HepG2 (cell line): ENCODE measurements at regions not wholly inside any gene's neighbourhood (a gene's known extent, or its start where the extent isn't known, plus 50 kb on each side); places are given as distances from the start of the nearest gene placed in this dataset.
A peak's percentile ranks its signal among the peaks of the same experiment; 100 is the strongest.

Experiments used
- CHD2 ChIP-seq: IDR thresholded peaks from 2 replicates; pipeline ENCODE4 v1.6.1; 2011; ENCODE audit warnings: low read depth, low read length, improper control_type of control experiment
- ETV5 ChIP-seq: IDR thresholded peaks from 2 replicates; pipeline ENCODE4 v1.6.1; 2018; ENCODE audit warnings: missing biosample characterization, missing genetic modification reagents, inconsistent platforms, borderline replicate concordance
- GATAD1 ChIP-seq: IDR thresholded peaks from 2 replicates; pipeline ENCODE4 v1.6.1; 2016; ENCODE audit warnings: missing genetic modification reagents, missing compliant biosample characterization
- SALL1 ChIP-seq: sonication (generic); formaldehyde crosslinking; IDR thresholded peaks from 2 replicates; pipeline ENCODE4 v1.8.0; 2022; ENCODE audit warnings: mild to moderate bottlenecking, missing genetic modification reagents
- SIX4 ChIP-seq: sonication (generic); formaldehyde crosslinking; IDR thresholded peaks from 2 replicates; pipeline ENCODE4 v1.4.0; 2020; ENCODE audit warnings: missing genetic modification reagents
- TIGD3 ChIP-seq: sonication (generic); formaldehyde crosslinking; IDR thresholded peaks from 2 replicates; pipeline ENCODE4 v1.5.1; 2020; ENCODE audit warnings: mild to moderate bottlenecking, missing genetic modification reagents, borderline replicate concordance
- U2AF1 ChIP-seq: fragments of 200-400 bp; formaldehyde crosslinking; optimal IDR thresholded peaks from 2 replicates; pipeline ENCODE3; 2017; ENCODE audit warnings: mild to moderate bottlenecking, low read depth, low read length
- ZHX2 ChIP-seq, 2 experiments: sonication (generic) in 1 of 2; formaldehyde crosslinking in 1 of 2; IDR thresholded peaks; 2 replicates each; pipeline versions ENCODE4 v1.6.1 to v1.9.0; 2014 to 2022; ENCODE audit warnings: antibody characterized with exemption in 1 of 2, borderline replicate concordance in 1 of 2, inconsistent platforms in 1 of 2, low read depth in 1 of 2, missing genetic modification reagents in 1 of 2
- ZNF280B ChIP-seq: sonication (generic); formaldehyde crosslinking; IDR thresholded peaks from 2 replicates; pipeline ENCODE4 v1.5.0; 2020; ENCODE audit warnings: missing genetic modification reagents, mild to moderate bottlenecking, borderline replicate concordance
- ZNF432 ChIP-seq: sonication (generic); formaldehyde crosslinking; IDR thresholded peaks from 2 replicates; pipeline ENCODE4 v1.5.0; 2020; ENCODE audit warnings: missing genetic modification reagents, mild to moderate bottlenecking, borderline replicate concordance
- TF ChIP-seq, protein P1 (sequence below): sonication (generic); formaldehyde crosslinking; IDR thresholded peaks from 2 replicates; pipeline ENCODE4 v1.4.0; 2020; ENCODE audit warnings: missing genetic modification reagents, borderline replicate concordance
- TF ChIP-seq, protein P2 (sequence below): sonication (generic); formaldehyde crosslinking; IDR thresholded peaks from 2 replicates; pipeline ENCODE4 v1.5.0; 2020; ENCODE audit warnings: mild to moderate bottlenecking, missing genetic modification reagents
- TF ChIP-seq, protein P3 (sequence below): IDR thresholded peaks from 2 replicates; pipeline ENCODE4 v1.6.1; 2016

DNA sequence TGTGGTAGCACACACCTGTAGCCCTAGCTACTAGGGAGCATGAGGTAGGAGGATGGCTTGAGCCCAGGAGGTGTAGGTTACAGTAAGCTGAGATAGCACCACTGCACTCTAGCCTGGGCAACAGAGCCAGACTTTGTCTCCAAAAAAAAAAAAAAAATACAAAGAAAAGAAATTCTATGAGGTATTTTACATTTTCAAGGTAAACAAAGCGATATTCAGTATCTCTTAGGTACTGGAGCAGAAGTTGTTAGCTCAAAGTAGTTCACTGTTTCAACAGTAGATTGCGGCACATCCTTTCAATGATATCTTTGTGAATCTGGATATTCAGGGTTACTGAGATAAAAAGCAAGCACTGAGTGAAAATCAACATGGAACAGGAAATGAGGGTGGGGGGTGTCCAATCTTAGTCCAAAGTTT lies 318.5 kb downstream of the ZNF621 start (continued):
- TF ChIP-seq, protein P1, sequence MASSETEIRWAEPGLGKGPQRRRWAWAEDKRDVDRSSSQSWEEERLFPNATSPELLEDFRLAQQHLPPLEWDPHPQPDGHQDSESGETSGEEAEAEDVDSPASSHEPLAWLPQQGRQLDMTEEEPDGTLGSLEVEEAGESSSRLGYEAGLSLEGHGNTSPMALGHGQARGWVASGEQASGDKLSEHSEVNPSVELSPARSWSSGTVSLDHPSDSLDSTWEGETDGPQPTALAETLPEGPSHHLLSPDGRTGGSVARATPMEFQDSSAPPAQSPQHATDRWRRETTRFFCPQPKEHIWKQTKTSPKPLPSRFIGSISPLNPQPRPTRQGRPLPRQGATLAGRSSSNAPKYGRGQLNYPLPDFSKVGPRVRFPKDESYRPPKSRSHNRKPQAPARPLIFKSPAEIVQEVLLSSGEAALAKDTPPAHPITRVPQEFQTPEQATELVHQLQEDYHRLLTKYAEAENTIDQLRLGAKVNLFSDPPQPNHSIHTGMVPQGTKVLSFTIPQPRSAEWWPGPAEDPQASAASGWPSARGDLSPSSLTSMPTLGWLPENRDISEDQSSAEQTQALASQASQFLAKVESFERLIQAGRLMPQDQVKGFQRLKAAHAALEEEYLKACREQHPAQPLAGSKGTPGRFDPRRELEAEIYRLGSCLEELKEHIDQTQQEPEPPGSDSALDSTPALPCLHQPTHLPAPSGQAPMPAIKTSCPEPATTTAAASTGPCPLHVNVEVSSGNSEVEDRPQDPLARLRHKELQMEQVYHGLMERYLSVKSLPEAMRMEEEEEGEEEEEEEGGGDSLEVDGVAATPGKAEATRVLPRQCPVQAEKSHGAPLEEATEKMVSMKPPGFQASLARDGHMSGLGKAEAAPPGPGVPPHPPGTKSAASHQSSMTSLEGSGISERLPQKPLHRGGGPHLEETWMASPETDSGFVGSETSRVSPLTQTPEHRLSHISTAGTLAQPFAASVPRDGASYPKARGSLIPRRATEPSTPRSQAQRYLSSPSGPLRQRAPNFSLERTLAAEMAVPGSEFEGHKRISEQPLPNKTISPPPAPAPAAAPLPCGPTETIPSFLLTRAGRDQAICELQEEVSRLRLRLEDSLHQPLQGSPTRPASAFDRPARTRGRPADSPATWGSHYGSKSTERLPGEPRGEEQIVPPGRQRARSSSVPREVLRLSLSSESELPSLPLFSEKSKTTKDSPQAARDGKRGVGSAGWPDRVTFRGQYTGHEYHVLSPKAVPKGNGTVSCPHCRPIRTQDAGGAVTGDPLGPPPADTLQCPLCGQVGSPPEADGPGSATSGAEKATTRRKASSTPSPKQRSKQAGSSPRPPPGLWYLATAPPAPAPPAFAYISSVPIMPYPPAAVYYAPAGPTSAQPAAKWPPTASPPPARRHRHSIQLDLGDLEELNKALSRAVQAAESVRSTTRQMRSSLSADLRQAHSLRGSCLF (CRISPR knock-in tag) = no peak
- TF ChIP-seq SALL1 (CRISPR knock-in tag) (peak; percentile 65), TIGD3 (no peak), U2AF1 (no peak), SIX4 (CRISPR knock-in tag) (peak; percentile 76), GATAD1 (no peak), ETV5 (peak; percentile 98), ZNF280B (no peak), ZNF432 (CRISPR knock-in tag) (no peak), CHD2 (no peak), ZHX2 (IDR thresholded peaks at IDR 0.05; ENCODE audit: low read depth) (no peak), ZHX2 (CRISPR knock-in tag; IDR thresholded peaks at IDR 0.05; ENCODE audit: borderline replicate concordance) (peak; percentile 35; the same call in 1 of the 2 replicates)
- TF ChIP-seq, protein P2, sequence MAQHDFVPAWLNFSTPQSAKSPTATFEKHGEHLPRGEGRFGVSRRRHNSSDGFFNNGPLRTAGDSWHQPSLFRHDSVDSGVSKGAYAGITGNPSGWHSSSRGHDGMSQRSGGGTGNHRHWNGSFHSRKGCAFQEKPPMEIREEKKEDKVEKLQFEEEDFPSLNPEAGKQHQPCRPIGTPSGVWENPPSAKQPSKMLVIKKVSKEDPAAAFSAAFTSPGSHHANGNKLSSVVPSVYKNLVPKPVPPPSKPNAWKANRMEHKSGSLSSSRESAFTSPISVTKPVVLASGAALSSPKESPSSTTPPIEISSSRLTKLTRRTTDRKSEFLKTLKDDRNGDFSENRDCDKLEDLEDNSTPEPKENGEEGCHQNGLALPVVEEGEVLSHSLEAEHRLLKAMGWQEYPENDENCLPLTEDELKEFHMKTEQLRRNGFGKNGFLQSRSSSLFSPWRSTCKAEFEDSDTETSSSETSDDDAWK (CRISPR knock-in tag) = no peak
- TF ChIP-seq, protein P3, sequence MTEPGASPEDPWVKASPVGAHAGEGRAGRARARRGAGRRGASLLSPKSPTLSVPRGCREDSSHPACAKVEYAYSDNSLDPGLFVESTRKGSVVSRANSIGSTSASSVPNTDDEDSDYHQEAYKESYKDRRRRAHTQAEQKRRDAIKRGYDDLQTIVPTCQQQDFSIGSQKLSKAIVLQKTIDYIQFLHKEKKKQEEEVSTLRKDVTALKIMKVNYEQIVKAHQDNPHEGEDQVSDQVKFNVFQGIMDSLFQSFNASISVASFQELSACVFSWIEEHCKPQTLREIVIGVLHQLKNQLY (CRISPR knock-in tag) = peak; percentile 50; the same call in 1 of the 2 replicates
